GM23248 (cell line): ENCODE measurements at regions not wholly inside any gene's neighbourhood (a gene's known extent, or its start where the extent isn't known, plus 50 kb on each side); places are given as distances from the start of the nearest gene placed in this dataset.

Source experiments
- DNase-seq: peaks from one replicate; pipeline ENCODE4 v3.0.0-alpha.2; 2015
- H2AFZ ChIP-seq: fragments of 200-600 bp; sonication (generic); 2 replicates; pipeline ENCODE4 v1.6.1; 2016; ENCODE audit warnings: antibody characterized with exemption
- H3F3A ChIP-seq: fragments of 200-600 bp; sonication (generic); 2 replicates; pipeline ENCODE4 v1.6.1; 2016; ENCODE audit warnings: mild to moderate bottlenecking, antibody characterized with exemption, mixed run types; ENCODE audit not compliant: insufficient read depth
- H3K27ac ChIP-seq: fragments of 200-600 bp; sonication (generic); 2 replicates; pipeline ENCODE4 v1.5.1; 2016; ENCODE audit warnings: mild to moderate bottlenecking
- H3K27me3 ChIP-seq: fragments of 200-600 bp; sonication (generic); replicated peaks from 2 replicates; pipeline ENCODE4 v1.6.1; 2016; ENCODE audit warnings: mild to moderate bottlenecking; ENCODE audit not compliant: insufficient read depth
- H3K36me3 ChIP-seq: fragments of 200-600 bp; sonication (generic); 2 replicates; pipeline ENCODE4 v1.6.1; 2016; ENCODE audit warnings: low read depth, mild to moderate bottlenecking
- H3K4me1 ChIP-seq: fragments of 200-600 bp; sonication (generic); 2 replicates; pipeline ENCODE4 v1.6.1; 2016; ENCODE audit warnings: mild to moderate bottlenecking; ENCODE audit not compliant: insufficient read depth
- H3K4me2 ChIP-seq: fragments of 200-600 bp; sonication (generic); one replicate; pipeline ENCODE4 v1.6.1; 2016; ENCODE audit warnings: mild to moderate bottlenecking; ENCODE audit not compliant: unreplicated experiment
- H3K4me3 ChIP-seq: fragments of 200-600 bp; sonication (generic); 2 replicates; pipeline ENCODE4 v1.5.1; 2016; ENCODE audit warnings: mild to moderate bottlenecking
- H3K79me2 ChIP-seq: fragments of 200-600 bp; sonication (generic); 2 replicates; pipeline ENCODE4 v1.6.1; 2016; ENCODE audit warnings: mild to moderate bottlenecking; ENCODE audit not compliant: insufficient read depth
- H3K9ac ChIP-seq: fragments of 200-600 bp; sonication (generic); 2 replicates; pipeline ENCODE4 v1.6.1; 2016; ENCODE audit warnings: mild to moderate bottlenecking
- H3K9me2 ChIP-seq: fragments of 200-600 bp; sonication (generic); 2 replicates; pipeline ENCODE4 v1.6.1; 2016; ENCODE audit warnings: mixed run types, mild to moderate bottlenecking, moderate library complexity; ENCODE audit not compliant: insufficient read depth
- H3K9me3 ChIP-seq: fragments of 200-600 bp; sonication (generic); one replicate; pipeline ENCODE4 v1.6.1; 2017; ENCODE audit warnings: low read depth
- H4K20me1 ChIP-seq: fragments of 200-600 bp; sonication (generic); 2 replicates; pipeline ENCODE4 v1.6.0; 2016; ENCODE audit not compliant: insufficient read depth
- EZH2 ChIP-seq: fragments of 200-600 bp; sonication (generic); IDR thresholded peaks from 2 replicates; pipeline ENCODE4 v1.6.1; 2018; ENCODE audit warnings: antibody characterized with exemption, mild to moderate bottlenecking; ENCODE audit not compliant: insufficient read depth, poor library complexity, severe bottlenecking
- EZH2phosphoT487 ChIP-seq: fragments of 200-600 bp; sonication (generic); IDR thresholded peaks from 2 replicates; pipeline ENCODE4 v1.6.1; 2018; ENCODE audit warnings: antibody characterized with exemption, moderate library complexity, mild to moderate bottlenecking, low read depth; ENCODE audit not compliant: insufficient read depth
- WGBS, 2 experiments: methylation state at CpG; one replicate each; pipeline ENCODE4 v1.1.6; 2015 to 2017; ENCODE audit warnings: low lambda C conversion rate in 2 of 2, low coverage in 1 of 2; ENCODE audit errors: missing lambda C conversion rate in 2 of 2; 5-methylcytosine and 5-hydroxymethylcytosine counted together
- in situ Hi-C: fragments of 300-500 bp; cut with MboI; formaldehyde crosslinking; loops from 2 replicates; pipeline ENCODE4 v1.15.0; 2020

DNA sequence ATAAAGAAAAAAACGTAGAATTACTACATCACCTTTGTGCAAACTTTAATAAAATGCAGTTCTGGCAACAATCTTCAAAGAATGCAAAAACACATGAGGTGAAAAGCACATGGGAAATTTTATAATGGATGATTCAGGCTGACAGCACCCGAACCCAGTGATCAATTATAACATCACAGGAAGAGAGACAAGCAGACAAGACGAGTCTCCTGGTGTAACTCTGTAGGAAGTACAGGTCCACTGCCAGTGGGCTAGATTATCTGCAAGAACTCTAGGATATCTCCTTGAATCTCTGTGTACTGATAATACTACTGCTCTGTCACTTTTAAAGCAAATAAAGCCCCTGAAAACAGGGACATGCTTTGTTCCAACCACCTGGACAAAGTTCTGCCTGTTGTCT lies 58.9 kb upstream of the NXF3 start:
- H3K27me3 ChIP-seq: no peaks in the 10 kb centered on the region
- DNase-seq: peak; percentile 30
- H3K4me2 ChIP-seq: peak overlapping the region; percentile 65
- WGBS, 2 experiments: 0% methylated on average over 3 of the region's 3 CpGs
- H3K4me1 ChIP-seq: peaks cover 18% of the 10 kb centered on the region
- H3K27ac ChIP-seq: peak overlapping the region; percentile 84
- peak overlapping the region; percentile 57 for H3K9ac ChIP-seq
- no peaks in the 10 kb centered on the region for H4K20me1 ChIP-seq
- no peaks in the 10 kb centered on the region for H3K9me2 ChIP-seq
- no peak for TF ChIP-seq EZH2phosphoT487
- peak overlapping the region; percentile 37; the same call in 1 of the 2 replicates for H3K4me3 ChIP-seq
- H3K36me3 ChIP-seq: no peaks in the 10 kb centered on the region
- peaks cover 17% of the 10 kb centered on the region; the same call in 1 of the 2 replicates for H3F3A ChIP-seq
- peak overlapping the region; percentile 50; the same call in 1 of the 2 replicates for H2AFZ ChIP-seq
- in situ Hi-C loops: no loop called here
- H3K9me3 ChIP-seq: no peaks in the 10 kb centered on the region
- no peaks in the 10 kb centered on the region for H3K79me2 ChIP-seq

DNA sequence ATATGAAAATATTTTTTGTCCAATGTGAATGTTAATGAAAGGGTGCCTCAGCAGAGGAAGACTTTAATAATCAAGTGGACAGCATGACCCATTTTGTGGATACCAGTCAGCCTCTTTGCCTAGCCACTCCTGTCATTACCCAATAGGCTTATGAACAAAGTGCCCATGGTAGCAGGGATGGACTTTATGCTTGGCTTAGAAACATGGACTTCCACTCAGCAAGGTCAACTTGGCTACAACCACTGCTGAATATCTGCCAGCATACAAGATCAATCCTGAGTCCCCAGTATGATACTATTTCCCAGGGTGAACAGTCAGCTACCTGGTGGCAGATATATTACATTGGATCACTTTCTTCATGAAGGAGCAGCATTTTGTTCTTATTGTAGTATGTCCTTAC lies 56.7 kb upstream of the NXF3 start:
- Histone ChIP-seq H3K36me3 (no peaks in the 10 kb centered on the region), H3K27me3 (no peaks in the 10 kb centered on the region), H3K4me3 (no peak overlapping the region), H3K79me2 (no peaks in the 10 kb centered on the region), H3K9me2 (no peaks in the 10 kb centered on the region), H3K4me2 (no peak overlapping the region), H4K20me1 (no peaks in the 10 kb centered on the region), H3K9ac (no peak overlapping the region), H3F3A (peaks cover 12% of the 10 kb centered on the region; the same call in 1 of the 2 replicates), H3K9me3 (no peaks in the 10 kb centered on the region), H3K4me1 (peaks cover 8% of the 10 kb centered on the region), H2AFZ (no peak overlapping the region), H3K27ac (no peak overlapping the region)
- no peak for TF ChIP-seq EZH2phosphoT487
- no peak for TF ChIP-seq EZH2
- in situ Hi-C loops: no loop called here
- no peak for DNase-seq

DNA sequence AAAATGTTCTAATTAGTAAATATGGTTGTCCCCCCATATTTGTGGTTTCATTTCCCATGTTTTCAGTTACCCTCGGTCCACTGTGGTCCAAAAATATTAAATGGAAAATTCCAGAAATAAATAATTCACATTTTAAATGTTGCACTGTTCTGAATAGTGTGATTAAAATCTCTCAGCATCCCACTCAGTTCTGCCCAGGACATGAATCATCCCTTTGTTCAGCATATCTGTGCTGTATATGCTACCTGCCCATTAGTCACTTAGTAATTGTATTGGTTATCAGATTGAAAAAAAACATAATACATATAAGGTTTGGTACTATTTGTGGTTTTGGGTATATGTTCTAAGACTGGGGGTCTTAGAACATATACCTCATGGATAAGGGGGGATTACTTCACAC lies 55.1 kb upstream of the NXF3 start:
- Histone ChIP-seq H3K4me1 (peaks cover 8% of the 10 kb centered on the region), H3K27me3 (no peaks in the 10 kb centered on the region), H3K4me3 (no peak overlapping the region), H4K20me1 (no peaks in the 10 kb centered on the region), H3K27ac (no peak overlapping the region), H3K9me2 (no peaks in the 10 kb centered on the region), H3K36me3 (no peaks in the 10 kb centered on the region), H3K9me3 (no peaks in the 10 kb centered on the region), H3K4me2 (no peak overlapping the region), H3K79me2 (no peaks in the 10 kb centered on the region), H3F3A (peaks cover 12% of the 10 kb centered on the region; the same call in 1 of the 2 replicates), H3K9ac (no peak overlapping the region), H2AFZ (no peak overlapping the region)
- DNase-seq: no peak
- in situ Hi-C loops: no loop called here
- TF ChIP-seq EZH2: no peak
- no peak for TF ChIP-seq EZH2phosphoT487
- 79 to 86% methylated on average over 1 of the region's 1 CpG for WGBS, 2 experiments
